Osteocyte (in vitro differentiated cells): ENCODE measurements at regions not wholly inside any gene's neighbourhood (a gene's known extent, or its start where the extent isn't known, plus 50 kb on each side); places are given as distances from the start of the nearest gene placed in this dataset.
"Not testable (repeated sequence)": the region's sequence is repeated elsewhere in the genome, so short reads cannot be mapped to it uniquely, and the experiment has no call there.

Experiments used
- DNase-seq: peaks from one replicate; pipeline ENCODE4 v3.0.0; 2021; ENCODE audit warnings: mixed read lengths; ENCODE audit not compliant: unreplicated experiment; ENCODE audit errors: extremely low spot score
- H3K27ac Mint-ChIP-seq: one replicate; pipeline ENCODE4 v1.8.0; 2021; ENCODE audit warnings: mild to moderate bottlenecking, mixed read lengths; ENCODE audit not compliant: unreplicated experiment
- H3K27me3 Mint-ChIP-seq: one replicate; pipeline ENCODE4 v1.8.0; 2021; ENCODE audit warnings: mixed read lengths; ENCODE audit not compliant: unreplicated experiment
- H3K36me3 Mint-ChIP-seq: one replicate; pipeline ENCODE4 v1.8.0; 2021; ENCODE audit warnings: mixed read lengths; ENCODE audit not compliant: unreplicated experiment
- H3K4me1 Mint-ChIP-seq: one replicate; pipeline ENCODE4 v1.8.0; 2021; ENCODE audit warnings: mixed read lengths; ENCODE audit not compliant: unreplicated experiment
- H3K4me3 Mint-ChIP-seq: one replicate; pipeline ENCODE4 v1.8.0; 2021; ENCODE audit warnings: mild to moderate bottlenecking, moderate library complexity, mixed read lengths; ENCODE audit not compliant: unreplicated experiment
- H3K9me3 Mint-ChIP-seq: one replicate; pipeline ENCODE4 v1.8.0; 2021; ENCODE audit warnings: mixed read lengths; ENCODE audit not compliant: unreplicated experiment
- TF ChIP-seq, protein P1 (sequence below): fragments of 200-600 bp; sonication (generic); IDR thresholded peaks from 2 replicates; pipeline ENCODE4 v1.5.0; 2021; ENCODE audit warnings: antibody characterized with exemption, mild to moderate bottlenecking, moderate library complexity

DNA sequence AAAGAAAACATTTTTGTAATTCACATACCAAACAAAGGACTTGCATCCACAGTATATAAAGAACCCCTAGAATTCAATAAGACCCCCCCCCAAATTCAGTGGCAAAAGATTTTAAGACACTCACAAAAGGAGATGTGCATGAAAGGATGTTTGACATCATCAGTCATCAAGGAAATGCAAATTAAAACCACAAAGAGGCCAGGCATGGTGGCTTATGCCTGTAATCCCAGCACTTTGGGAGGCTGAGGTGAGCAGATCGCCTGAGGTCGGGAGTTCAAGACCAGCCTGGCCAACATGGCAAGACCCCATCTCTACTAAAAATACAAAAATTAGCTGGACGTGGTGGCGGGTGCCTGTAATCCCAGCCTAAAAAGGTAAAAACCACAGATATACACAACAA is 61.3 kb downstream of the AIPL1 start:
- H3K27ac Mint-ChIP-seq, result not testable (repeated sequence)

DNA sequence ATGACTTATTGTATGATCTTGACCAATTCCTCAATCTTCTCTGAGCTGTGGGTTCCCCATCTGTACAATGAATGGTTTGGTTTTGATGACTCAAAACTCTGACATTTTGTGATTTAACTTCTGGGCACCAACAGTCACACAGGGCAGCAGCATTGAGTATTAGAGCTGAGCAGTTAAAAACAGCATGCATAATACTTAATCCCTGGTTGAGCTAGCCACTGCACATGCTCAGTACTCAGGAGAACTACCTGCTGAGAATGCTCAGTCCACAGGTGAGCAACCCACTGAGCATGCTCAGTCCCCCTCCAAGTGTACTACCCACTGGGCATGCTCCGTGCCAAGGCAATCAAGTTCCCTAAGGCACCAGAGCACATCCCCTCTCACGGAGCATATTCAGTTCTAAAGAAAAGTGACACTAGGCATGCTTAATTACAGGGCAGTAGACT is 68.7 kb downstream of the AIPL1 start:
- H3K4me3 Mint-ChIP-seq, result no peak overlapping the region
- H3K27me3 Mint-ChIP-seq, result peaks cover 18% of the 10 kb centered on the region
- H3K4me1 Mint-ChIP-seq, result no peaks in the 10 kb centered on the region
- TF ChIP-seq, protein P1, sequence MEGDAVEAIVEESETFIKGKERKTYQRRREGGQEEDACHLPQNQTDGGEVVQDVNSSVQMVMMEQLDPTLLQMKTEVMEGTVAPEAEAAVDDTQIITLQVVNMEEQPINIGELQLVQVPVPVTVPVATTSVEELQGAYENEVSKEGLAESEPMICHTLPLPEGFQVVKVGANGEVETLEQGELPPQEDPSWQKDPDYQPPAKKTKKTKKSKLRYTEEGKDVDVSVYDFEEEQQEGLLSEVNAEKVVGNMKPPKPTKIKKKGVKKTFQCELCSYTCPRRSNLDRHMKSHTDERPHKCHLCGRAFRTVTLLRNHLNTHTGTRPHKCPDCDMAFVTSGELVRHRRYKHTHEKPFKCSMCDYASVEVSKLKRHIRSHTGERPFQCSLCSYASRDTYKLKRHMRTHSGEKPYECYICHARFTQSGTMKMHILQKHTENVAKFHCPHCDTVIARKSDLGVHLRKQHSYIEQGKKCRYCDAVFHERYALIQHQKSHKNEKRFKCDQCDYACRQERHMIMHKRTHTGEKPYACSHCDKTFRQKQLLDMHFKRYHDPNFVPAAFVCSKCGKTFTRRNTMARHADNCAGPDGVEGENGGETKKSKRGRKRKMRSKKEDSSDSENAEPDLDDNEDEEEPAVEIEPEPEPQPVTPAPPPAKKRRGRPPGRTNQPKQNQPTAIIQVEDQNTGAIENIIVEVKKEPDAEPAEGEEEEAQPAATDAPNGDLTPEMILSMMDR, result no peak
- DNase-seq, result peak; percentile 25
- no peaks in the 10 kb centered on the region for H3K36me3 Mint-ChIP-seq
- H3K9me3 Mint-ChIP-seq, result no peaks in the 10 kb centered on the region
- no peak overlapping the region for H3K27ac Mint-ChIP-seq

More for the DNA sequence above, 61.3 kb downstream of the AIPL1 start:
- H3K27me3 Mint-ChIP-seq, result peaks cover 11% of the 10 kb centered on the region
- H3K9me3 Mint-ChIP-seq, H3K4me3 Mint-ChIP-seq, H3K4me1 Mint-ChIP-seq, H3K36me3 Mint-ChIP-seq: not testable (repeated sequence)
- DNase-seq, result peak; percentile 27

DNA sequence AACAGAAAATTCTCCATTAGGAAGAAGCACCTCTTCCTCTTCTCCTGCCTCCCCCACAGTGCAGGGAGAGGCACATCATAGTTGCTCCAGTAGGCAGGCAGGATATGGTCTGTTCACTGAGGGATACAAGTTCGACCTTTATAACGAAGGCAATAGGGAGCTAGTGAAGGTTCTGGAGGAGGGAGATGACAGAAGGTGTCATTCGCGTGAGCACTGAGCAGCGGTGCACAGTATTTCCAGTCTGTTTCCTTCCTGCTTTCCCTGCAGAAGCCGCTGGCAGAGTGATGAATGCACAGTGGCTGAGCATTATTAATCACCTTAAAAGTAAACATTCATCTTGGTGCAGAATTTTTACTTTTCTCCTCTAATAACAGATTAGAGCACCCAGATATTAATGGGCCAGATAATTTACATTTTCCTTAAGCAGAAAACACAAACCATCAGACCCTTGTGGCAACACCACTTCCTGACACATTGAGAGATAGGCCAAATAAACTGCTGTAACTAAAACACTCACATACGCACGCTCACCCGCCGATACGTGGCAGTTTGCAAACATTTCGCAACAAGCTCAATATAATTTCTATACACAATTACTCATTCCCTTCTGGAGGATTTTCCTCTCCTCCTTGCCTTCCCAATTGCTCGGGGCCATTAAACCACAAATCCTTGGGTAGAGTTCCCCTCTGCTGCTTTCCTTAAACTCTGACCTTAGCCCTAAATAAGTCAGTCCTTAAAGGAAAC is 69.5 kb downstream of the AIPL1 start:
- no peaks in the 10 kb centered on the region for H3K36me3 Mint-ChIP-seq
- peaks cover 18% of the 10 kb centered on the region for H3K27me3 Mint-ChIP-seq
- H3K4me3 Mint-ChIP-seq, result no peak overlapping the region
- H3K27ac Mint-ChIP-seq, result no peak overlapping the region
- H3K4me1 Mint-ChIP-seq, result no peaks in the 10 kb centered on the region
- TF ChIP-seq, protein P1, result no peak
- DNase-seq, result peak; percentile 23
- H3K9me3 Mint-ChIP-seq, result no peaks in the 10 kb centered on the region

DNA sequence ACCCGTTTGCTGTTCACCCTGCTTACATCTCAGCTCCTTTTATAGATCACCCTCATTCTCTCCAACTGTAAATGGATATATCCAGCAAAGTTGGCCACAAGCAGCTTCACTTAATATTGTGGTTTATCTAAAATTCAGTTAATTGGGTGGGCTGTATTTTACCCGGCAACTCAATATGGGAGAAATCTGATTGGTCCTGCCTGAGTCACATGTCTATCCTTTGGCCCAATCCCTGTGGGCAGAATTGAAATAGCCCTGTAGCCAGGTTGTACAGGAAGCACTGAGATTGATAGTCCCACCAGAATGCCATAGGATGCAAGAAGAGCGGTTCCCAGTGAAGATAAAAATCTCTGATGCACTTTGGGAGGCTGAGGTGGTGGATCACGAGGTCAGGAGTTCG is 73.2 kb downstream of the AIPL1 start:
- no peaks in the 10 kb centered on the region for H3K9me3 Mint-ChIP-seq
- H3K27ac Mint-ChIP-seq, result no peak overlapping the region
- peak; percentile 15 for DNase-seq
- H3K4me1 Mint-ChIP-seq, result no peaks in the 10 kb centered on the region
- H3K36me3 Mint-ChIP-seq, result no peaks in the 10 kb centered on the region
- peaks cover 10% of the 10 kb centered on the region for H3K27me3 Mint-ChIP-seq
- TF ChIP-seq, protein P1, result no peak
- no peak overlapping the region for H3K4me3 Mint-ChIP-seq

DNA sequence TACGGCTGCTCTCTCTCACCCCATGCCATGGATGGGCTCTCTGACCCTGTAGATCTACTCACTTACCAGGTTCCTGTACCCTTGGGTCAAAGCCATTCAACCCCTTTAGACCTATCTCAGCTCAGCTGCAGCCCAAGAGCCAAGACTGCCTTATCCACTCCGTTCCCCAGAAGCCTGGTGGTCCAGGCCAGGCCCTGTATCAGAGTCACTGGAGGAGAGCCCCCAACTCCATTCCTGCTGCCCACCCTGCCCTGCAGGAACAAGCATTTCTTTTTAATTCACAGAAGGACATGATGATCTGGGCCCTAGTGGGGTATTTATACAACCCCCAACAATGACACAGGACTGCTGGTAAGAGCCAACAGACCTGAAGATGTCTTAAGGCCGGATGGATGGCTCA is 76.8 kb downstream of the AIPL1 start:
- TF ChIP-seq, protein P1, result no peak
- Mint-ChIP-seq H3K9me3 (no peaks in the 10 kb centered on the region), H3K4me1 (no peaks in the 10 kb centered on the region), H3K4me3 (no peak overlapping the region), H3K27ac (no peak overlapping the region), H3K27me3 (peaks cover 16% of the 10 kb centered on the region), H3K36me3 (no peaks in the 10 kb centered on the region)
- peak; percentile 56 for DNase-seq
